ENCODE measurements at regions not wholly inside any gene's neighbourhood (a gene's known extent, or its start where the extent isn't known, plus 50 kb on each side); places are given as distances from the start of the nearest gene placed in this dataset.

GRCh38 chr15:80339601-80340000 is 64.6 kb upstream of the ARNT2 start:
- TF ChIP-seq, protein P1, sequence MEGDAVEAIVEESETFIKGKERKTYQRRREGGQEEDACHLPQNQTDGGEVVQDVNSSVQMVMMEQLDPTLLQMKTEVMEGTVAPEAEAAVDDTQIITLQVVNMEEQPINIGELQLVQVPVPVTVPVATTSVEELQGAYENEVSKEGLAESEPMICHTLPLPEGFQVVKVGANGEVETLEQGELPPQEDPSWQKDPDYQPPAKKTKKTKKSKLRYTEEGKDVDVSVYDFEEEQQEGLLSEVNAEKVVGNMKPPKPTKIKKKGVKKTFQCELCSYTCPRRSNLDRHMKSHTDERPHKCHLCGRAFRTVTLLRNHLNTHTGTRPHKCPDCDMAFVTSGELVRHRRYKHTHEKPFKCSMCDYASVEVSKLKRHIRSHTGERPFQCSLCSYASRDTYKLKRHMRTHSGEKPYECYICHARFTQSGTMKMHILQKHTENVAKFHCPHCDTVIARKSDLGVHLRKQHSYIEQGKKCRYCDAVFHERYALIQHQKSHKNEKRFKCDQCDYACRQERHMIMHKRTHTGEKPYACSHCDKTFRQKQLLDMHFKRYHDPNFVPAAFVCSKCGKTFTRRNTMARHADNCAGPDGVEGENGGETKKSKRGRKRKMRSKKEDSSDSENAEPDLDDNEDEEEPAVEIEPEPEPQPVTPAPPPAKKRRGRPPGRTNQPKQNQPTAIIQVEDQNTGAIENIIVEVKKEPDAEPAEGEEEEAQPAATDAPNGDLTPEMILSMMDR (IDR thresholded peaks at IDR 0.05) = no peak
- TF ChIP-seq POLR2A (IDR thresholded peaks at IDR 0.05) = no peak
